HEK293 (cell line): ENCODE measurements at regions not wholly inside any gene's neighbourhood (a gene's known extent, or its start where the extent isn't known, plus 50 kb on each side); places are given as distances from the start of the nearest gene placed in this dataset.

ENCODE experiments used
- ZNF585B ChIP-seq: fragments of 450-650 bp; formaldehyde crosslinking; IDR thresholded peaks from 2 replicates; pipeline ENCODE4 v1.5.1; 2016; ENCODE audit warnings: missing biosample characterization, missing genetic modification characterization
- ZNF707 ChIP-seq: fragments of 450-650 bp; formaldehyde crosslinking; IDR thresholded peaks from 2 replicates; pipeline ENCODE4 v1.5.1; 2016; ENCODE audit warnings: missing biosample characterization, missing genetic modification characterization
- TF ChIP-seq, protein P1 (sequence below): fragments of 450-650 bp; formaldehyde crosslinking; IDR thresholded peaks from 2 replicates; pipeline ENCODE4 v1.5.1; 2016; ENCODE audit warnings: missing biosample characterization, missing genetic modification characterization
- TF ChIP-seq, protein P2 (sequence below): fragments of 450-650 bp; formaldehyde crosslinking; IDR thresholded peaks from 2 replicates; pipeline ENCODE4 v1.5.1; 2016; ENCODE audit warnings: missing biosample characterization, missing genetic modification characterization

DNA sequence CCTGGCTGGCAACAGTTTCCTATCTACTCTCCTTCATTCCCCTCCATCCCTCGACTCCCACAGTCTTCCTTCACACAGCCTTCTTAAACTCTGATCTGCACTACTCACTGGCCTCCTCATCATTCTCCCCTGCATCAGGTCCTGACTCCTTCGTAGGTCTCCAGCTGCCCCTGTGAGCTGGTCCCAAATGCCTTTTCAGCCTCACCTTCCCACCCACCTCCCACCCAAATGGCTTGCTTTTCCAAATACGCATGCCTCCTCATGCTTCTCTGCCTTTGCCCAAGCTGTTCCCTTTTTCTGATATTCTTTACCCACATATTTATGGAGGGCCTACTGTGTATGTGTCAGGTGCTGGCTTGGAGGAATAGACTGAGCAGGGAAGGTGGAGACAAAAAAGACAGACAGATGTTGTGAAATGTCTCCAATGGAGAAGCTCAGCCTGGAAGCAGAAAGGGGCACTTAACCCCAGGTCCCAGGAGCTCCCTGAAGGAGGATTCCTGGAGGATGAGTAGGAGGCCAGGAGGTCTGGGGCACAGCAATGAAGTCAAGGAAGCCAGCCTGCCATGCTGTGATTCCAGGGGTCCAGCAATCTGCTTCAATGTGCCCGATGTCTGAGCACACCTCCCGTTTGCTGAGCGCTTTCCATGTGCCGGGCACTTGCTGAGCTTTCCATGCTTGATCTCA lies 252.2 kb downstream of the SHQ1 start:
- TF ChIP-seq ZNF585B (tag by site-specific recombination), result no peak
- no peak for TF ChIP-seq ZNF707
- TF ChIP-seq, protein P1, sequence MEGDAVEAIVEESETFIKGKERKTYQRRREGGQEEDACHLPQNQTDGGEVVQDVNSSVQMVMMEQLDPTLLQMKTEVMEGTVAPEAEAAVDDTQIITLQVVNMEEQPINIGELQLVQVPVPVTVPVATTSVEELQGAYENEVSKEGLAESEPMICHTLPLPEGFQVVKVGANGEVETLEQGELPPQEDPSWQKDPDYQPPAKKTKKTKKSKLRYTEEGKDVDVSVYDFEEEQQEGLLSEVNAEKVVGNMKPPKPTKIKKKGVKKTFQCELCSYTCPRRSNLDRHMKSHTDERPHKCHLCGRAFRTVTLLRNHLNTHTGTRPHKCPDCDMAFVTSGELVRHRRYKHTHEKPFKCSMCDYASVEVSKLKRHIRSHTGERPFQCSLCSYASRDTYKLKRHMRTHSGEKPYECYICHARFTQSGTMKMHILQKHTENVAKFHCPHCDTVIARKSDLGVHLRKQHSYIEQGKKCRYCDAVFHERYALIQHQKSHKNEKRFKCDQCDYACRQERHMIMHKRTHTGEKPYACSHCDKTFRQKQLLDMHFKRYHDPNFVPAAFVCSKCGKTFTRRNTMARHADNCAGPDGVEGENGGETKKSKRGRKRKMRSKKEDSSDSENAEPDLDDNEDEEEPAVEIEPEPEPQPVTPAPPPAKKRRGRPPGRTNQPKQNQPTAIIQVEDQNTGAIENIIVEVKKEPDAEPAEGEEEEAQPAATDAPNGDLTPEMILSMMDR (tag by site-specific recombination), result no peak
- TF ChIP-seq, protein P2, sequence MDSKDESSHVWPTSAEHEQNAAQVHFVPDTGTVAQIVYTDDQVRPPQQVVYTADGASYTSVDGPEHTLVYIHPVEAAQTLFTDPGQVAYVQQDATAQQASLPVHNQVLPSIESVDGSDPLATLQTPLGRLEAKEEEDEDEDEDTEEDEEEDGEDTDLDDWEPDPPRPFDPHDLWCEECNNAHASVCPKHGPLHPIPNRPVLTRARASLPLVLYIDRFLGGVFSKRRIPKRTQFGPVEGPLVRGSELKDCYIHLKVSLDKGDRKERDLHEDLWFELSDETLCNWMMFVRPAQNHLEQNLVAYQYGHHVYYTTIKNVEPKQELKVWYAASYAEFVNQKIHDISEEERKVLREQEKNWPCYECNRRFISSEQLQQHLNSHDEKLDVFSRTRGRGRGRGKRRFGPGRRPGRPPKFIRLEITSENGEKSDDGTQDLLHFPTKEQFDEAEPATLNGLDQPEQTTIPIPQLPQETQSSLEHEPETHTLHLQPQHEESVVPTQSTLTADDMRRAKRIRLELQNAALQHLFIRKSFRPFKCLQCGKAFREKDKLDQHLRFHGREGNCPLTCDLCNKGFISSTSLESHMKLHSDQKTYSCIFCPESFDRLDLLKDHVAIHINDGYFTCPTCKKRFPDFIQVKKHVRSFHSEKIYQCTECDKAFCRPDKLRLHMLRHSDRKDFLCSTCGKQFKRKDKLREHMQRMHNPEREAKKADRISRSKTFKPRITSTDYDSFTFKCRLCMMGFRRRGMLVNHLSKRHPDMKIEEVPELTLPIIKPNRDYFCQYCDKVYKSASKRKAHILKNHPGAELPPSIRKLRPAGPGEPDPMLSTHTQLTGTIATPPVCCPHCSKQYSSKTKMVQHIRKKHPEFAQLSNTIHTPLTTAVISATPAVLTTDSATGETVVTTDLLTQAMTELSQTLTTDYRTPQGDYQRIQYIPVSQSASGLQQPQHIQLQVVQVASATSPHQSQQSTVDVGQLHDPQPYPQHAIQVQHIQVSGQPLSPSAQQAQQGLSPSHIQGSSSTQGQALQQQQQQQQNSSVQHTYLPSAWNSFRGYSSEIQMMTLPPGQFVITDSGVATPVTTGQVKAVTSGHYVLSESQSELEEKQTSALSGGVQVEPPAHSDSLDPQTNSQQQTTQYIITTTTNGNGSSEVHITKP (tag by site-specific recombination), result no peak
